C4-2B (cell line): ENCODE measurements at regions not wholly inside any gene's neighbourhood (a gene's known extent, or its start where the extent isn't known, plus 50 kb on each side); places are given as distances from the start of the nearest gene placed in this dataset.

ENCODE experiments used
- H3K27ac ChIP-seq: fragments of 450-650 bp; 2 replicates; pipeline ENCODE4 v1.5.1; 2017
- ZFX ChIP-seq: fragments of 450-650 bp; IDR thresholded peaks from 2 replicates; pipeline ENCODE4 v1.6.1; 2017
- TF ChIP-seq, protein P1 (sequence below): fragments of 450-650 bp; conservative IDR thresholded peaks from 2 replicates; pipeline ENCODE4 v1.5.1; 2017; ENCODE audit warnings: mild to moderate bottlenecking

DNA sequence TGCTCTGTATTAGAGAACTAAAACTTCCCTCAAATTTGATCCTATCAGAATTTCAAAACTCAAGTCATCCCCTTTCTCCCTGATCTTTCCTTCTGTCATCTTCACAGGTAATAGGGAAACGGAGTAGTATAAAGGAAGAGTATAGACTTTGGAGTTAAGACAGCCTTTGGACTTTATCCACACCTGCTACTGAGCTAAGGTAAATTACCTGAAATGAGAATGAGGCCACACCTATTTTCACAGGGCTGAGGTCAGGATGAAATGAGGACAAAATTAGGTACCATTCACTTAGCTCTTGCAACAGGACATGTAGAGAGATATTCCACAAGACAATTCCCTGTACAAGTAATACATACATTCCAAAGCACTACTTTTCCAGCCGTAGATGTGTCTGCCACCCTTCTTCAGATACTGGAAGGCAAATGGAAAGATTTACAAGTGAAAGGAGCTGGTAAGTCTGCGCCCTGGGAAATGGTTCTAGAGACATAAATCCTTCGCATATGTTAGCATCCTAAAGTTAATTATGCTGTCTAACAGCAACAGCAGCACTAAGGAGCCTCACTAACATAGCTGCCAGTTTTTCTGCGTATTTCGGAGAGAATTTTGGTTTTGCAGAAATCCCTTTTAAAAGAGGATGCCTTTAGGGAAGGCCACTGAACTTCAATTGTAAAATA, 461.8 kb downstream of the SHQ1 start:
- TF ChIP-seq, protein P1, sequence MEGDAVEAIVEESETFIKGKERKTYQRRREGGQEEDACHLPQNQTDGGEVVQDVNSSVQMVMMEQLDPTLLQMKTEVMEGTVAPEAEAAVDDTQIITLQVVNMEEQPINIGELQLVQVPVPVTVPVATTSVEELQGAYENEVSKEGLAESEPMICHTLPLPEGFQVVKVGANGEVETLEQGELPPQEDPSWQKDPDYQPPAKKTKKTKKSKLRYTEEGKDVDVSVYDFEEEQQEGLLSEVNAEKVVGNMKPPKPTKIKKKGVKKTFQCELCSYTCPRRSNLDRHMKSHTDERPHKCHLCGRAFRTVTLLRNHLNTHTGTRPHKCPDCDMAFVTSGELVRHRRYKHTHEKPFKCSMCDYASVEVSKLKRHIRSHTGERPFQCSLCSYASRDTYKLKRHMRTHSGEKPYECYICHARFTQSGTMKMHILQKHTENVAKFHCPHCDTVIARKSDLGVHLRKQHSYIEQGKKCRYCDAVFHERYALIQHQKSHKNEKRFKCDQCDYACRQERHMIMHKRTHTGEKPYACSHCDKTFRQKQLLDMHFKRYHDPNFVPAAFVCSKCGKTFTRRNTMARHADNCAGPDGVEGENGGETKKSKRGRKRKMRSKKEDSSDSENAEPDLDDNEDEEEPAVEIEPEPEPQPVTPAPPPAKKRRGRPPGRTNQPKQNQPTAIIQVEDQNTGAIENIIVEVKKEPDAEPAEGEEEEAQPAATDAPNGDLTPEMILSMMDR = no peak
- TF ChIP-seq ZFX = no peak

DNA sequence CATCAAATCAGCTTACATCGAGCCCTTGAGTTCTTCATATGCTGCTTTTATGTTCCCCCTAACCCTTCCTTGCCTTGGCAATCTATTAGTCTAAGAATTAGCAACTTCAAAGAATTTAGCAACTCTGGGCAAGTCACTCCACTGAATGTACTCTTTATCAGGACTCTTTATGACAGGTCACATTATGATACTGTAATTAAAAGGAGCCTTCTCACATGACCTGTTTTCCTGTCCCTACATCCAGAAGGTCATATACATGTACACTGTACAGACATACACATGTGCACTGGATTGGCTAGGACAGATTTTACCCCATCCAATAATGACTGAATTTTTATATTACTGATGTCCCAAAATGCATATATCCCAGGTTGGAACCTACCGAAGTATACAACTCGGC, 463.1 kb downstream of the SHQ1 start:
- no peak overlapping the region for H3K27ac ChIP-seq
- TF ChIP-seq, protein P1 = no peak
- no peak for TF ChIP-seq ZFX

More for the DNA sequence above, 461.8 kb downstream of the SHQ1 start:
- no peak overlapping the region for H3K27ac ChIP-seq

DNA sequence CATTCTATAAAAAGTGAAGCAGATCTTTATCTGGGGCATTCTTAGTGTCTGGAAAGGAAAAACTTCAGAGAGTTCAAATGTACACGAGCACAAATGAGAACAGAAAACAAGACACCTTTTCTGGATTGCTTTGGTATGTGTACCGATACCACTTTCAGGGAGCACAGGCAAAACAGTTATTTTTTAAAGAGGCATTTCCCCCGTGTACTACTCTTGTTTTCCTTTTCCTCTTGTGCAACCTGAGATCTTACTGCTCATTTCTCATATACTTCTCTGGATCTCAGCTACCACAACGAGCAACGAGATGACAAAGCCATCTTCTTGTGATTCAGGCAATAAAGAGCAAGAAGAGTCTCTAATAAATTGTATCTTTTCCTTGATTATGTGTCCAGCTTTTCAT, 463.6 kb downstream of the SHQ1 start:
- TF ChIP-seq ZFX = no peak
- TF ChIP-seq, protein P1 = no peak
- H3K27ac ChIP-seq = no peak overlapping the region

DNA sequence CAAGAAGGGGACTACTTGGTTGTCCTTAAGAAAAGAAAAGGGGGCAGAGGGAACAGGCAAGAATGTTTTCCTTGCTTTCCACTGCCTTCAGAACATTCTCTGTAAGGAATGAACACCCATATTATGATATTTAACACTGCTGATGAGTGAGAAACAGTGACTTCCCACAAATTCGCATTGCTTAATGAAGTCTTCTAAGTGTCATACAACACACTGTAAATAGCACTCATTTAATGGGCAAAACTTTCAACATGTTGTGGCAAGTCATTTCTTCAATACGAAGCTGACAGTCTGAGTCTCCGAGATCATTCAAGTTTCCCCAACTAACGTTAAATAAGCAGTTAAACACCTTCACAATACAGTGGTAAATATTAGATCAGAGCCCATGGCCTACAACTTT, 464.4 kb downstream of the SHQ1 start:
- TF ChIP-seq, protein P1 = no peak
- no peak for TF ChIP-seq ZFX
- H3K27ac ChIP-seq = no peak overlapping the region

DNA sequence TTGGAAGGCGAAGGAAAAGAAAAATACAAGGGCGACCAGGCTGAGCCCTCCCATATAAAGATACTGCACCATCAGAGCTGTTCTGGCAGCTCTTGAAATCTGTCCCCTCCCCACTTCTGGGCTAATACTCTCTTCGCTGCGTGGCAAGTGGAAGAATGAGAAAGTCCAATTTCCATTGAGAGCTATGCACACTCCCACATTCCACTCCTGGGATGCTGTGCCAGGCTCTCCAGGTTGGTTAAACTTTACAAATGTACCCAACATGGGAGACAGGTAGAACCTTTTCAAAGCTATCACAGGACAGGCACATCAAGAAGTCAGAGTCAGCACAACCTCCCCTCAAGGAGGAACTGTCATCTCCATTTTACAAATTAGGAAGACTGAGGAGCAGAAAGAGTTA, 465.0 kb downstream of the SHQ1 start:
- no peak overlapping the region for H3K27ac ChIP-seq
- TF ChIP-seq ZFX = no peak
- TF ChIP-seq, protein P1 = no peak

DNA sequence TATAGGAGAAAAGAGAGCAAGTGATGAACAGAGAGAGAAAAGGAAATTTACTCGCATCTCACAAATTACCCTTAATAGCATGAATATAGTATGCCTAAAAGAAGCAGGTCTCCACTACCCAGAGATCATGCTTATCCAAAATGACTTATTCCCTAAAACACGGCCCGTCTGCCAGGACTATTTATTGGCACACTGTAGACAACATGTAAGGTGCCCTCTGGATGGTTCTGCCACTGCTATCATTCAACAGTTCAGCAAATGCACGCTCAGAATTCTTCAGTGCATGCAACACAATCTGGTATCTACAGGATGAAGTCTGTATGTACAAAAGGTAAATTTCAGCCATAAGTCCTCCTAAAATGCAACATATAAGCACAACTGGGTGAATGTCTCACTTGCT, 465.8 kb downstream of the SHQ1 start:
- H3K27ac ChIP-seq = no peak overlapping the region
- TF ChIP-seq, protein P1 = no peak
- TF ChIP-seq ZFX = no peak

DNA sequence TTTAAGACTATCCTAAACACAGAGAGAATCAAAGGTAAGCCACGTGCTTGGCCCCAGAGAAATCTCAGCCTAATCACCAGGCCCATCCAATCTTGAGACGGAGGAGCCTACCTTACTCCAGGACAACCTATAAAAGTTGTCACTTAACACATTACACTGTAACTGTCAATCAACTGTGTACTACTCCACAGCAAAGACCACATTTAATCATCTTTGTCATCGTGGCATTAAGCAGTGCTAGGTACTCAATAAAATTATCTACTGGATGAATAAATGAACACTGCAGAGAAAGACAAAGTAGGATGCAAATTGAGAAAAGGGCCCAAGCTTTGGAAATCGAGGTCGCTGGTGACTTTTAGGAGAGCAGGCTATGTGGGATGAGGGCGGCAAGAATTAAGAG, 466.7 kb downstream of the SHQ1 start:
- TF ChIP-seq ZFX = no peak
- TF ChIP-seq, protein P1 = no peak
- no peak overlapping the region for H3K27ac ChIP-seq
